H54 (cell line): ENCODE measurements at regions not wholly inside any gene's neighbourhood (a gene's known extent, or its start where the extent isn't known, plus 50 kb on each side); places are given as distances from the start of the nearest gene placed in this dataset.
"Not testable (repeated sequence)": the region's sequence is repeated elsewhere in the genome, so short reads cannot be mapped to it uniquely, and the experiment has no call there.

Source experiments
- DNase-seq: peaks from one replicate; pipeline ENCODE4 v3.0.0; 2011; ENCODE audit warnings: low spot score, mixed read lengths; ENCODE audit not compliant: insufficient read length
- FAIRE-seq: peaks from 3 replicates; lab custom pipeline; 2011; peaks lifted over from hg19 to GRCh38; lab: Jason Lieb, UNC
- POLR2A ChIP-seq: IDR thresholded peaks from 2 replicates; pipeline ENCODE4 v1.6.1; 2011; ENCODE audit warnings: low read depth, mild to moderate bottlenecking, low read length

GRCh38 chr10:80770239-80770638, 232.5 kb downstream of the SH2D4B start:
- TF ChIP-seq POLR2A: no peak
- FAIRE-seq (no peak), DNase-seq (no peak)

DNA sequence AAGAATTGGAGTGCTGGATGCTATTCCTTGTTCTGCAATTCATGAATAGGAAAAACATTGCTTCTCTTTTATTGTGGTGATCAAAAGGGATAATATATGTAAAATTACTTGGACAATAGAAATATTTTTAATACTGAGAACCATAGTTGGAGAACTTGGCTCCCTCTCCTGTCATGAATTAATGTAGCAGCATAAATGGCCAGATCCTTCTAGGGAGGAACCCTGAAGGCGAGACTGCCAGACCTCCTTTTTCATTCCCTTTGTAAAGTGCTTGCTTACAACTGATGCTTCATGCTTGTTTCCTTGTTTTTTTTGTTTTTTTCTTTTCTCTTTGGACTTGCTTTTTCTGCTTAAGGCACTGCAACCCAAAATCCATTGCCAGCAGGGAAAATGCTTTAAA, 233.6 kb downstream of the SH2D4B start:
- DNase-seq (no peak), FAIRE-seq (no peak)
- no peak for TF ChIP-seq POLR2A

GRCh38 chr10:80771902-80772555, 234.3 kb downstream of the SH2D4B start:
- no peak for TF ChIP-seq POLR2A
- no peak for FAIRE-seq
- no peak for DNase-seq

GRCh38 chr10:80772596-80772995, 234.9 kb downstream of the SH2D4B start:
- no peak for TF ChIP-seq POLR2A
- DNase-seq (no peak), FAIRE-seq (no peak)

DNA sequence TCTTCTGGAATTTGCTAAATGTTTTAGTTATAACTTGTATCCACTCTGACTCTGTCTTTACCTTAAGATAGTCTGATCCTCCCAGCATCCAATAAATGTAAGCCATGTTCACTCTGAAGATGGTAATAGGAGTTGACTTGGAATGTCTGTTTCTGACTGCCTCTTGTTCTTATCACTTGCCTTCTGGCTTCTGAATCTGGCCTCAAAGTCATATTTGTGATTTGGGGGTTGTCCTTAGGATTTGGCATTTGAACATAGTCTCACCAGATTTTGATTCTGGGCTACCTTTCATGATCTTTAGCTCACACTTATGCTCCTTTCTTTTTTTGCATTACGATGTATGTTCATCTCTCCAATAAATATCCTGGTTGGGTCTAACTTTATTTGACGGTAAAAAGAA, 247.0 kb downstream of the SH2D4B start:
- TF ChIP-seq POLR2A: no peak
- DNase-seq: no peak
- FAIRE-seq: no peak

GRCh38 chr10:80786322-80786721, 248.6 kb downstream of the SH2D4B start:
- TF ChIP-seq POLR2A: no peak
- no peak for FAIRE-seq
- DNase-seq: no peak

DNA sequence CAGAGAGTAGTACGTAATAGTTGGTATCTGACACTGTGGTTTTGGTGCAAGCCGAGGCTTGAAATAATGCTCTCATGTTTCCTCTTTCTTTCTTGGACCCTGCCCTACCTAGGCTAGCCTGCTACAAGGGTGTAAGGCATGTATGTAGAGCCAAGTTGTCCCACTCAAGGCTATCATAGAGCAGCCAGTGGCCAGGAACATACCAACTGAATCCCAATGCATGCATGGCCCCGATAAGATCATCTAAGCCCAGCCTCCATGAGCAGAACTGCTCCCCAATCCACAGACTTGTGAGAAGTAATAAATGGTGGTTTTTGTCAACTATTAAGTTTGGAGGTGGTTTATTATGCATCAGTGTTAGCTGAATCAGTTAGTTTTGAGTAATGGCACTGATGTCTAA, 250.2 kb downstream of the SH2D4B start:
- no peak for DNase-seq
- TF ChIP-seq POLR2A: no peak
- FAIRE-seq: no peak

GRCh38 chr10:80794994-80795393, 257.3 kb downstream of the SH2D4B start:
- TF ChIP-seq POLR2A: no peak
- FAIRE-seq (no peak), DNase-seq (no peak)

- no peak for TF ChIP-seq POLR2A
- FAIRE-seq (no peak), DNase-seq (no peak)
Measured at GRCh38 chr10:80805343-80806020, 267.8 kb downstream of the SH2D4B start.

DNA sequence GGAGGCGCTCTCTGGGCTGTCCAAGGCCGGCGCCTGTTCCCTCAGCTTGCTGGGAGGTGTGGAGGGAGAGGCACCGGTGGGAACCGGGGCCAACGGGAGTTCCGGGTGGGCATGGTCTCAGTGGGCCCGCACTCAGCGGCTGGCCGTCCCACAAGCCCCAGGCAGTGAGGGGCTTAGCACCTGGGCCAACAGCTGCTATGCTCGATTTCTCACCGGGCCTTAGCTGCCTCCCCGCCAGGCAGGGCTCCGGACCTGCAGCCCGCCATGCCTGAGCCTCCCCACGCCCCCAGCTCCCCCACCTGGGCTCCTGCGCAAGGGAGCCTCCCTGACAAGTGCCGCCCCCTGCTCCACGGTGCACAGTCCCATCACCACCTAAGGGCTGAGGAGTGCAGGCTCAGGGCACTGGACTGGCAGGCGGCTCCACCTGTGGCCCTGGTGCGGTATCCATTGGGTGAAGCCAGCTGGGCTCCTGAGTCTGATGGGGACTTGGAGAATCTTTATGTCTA, 276.5 kb downstream of the SH2D4B start:
- no peak for DNase-seq
- FAIRE-seq: no peak
- TF ChIP-seq POLR2A: no peak

DNA sequence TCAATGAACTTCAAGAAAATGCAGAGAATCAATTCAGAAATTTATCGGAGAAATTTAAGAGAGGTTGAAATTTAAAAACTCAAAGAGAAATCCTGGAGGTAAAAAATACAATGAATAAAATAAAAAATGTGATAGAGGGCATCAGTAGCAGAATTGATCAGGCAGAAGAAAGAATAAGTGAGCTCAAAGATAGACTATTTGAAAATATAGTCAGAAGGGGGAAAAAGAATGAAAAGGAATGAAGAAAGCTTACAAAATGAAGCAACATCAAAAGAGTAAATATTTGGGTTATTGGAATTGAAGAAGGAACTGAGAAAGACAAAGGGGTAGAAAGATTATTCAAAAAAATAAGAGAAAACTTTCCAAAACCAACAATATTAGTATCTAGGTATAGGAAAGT, 291.4 kb downstream of the SH2D4B start:
- TF ChIP-seq POLR2A: no peak
- no peak for FAIRE-seq
- no peak for DNase-seq

DNA sequence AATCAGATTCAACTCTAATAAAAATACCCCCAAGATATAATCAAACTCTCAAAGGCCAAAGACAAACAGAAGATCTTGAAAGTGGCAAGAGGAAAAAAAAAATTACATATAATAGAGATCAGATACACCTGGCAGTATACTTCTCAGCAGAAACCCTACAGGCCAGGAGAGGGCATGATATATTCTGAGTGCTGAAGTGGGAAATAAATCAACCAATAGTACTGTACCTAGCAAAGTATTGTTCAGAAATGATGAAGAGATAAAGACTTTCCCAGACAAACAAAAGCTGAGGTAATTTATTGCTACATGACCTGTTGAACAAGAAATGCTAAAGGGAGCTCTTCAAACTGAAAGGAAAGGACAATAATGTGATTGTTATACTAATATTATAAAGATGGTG, 291.9 kb downstream of the SH2D4B start:
- TF ChIP-seq POLR2A: no peak
- DNase-seq (no peak), FAIRE-seq (no peak)

GRCh38 chr10:80832693-80833092, 295.0 kb downstream of the SH2D4B start:
- not testable (repeated sequence) for DNase-seq, FAIRE-seq

DNA sequence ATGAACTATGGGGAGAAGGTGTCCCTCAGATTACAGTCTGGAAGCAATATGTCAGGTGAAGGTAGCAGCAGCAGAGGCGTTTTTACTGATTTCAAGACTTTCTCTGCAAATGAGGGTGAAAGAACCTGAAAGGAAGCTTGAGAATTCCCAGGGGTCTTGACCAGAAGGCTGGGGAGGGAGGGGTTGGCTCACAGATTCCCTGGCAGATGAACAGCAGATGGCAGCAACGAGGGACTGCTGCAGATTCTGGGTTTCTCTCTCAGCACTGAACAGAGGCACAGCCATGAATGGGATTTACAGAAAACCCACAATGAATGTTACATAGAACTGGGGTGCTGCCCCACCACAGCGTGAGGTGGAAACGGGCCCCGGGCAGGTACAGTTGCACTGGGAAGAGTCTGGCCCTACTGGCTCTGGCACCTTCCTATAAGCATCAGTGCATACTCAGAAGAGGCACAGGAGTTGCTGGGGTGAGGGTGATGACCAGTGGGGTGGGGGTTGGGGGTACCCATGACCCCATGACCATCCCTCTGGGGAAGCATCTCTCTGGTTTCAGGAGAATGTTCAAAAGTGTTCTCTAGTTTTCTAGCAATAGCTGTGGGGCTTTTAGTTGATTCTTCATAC, 317.8 kb downstream of the SH2D4B start:
- TF ChIP-seq POLR2A: no peak
- DNase-seq: no peak
- no peak for FAIRE-seq
